MCF 10A (cell line): ENCODE measurements at regions not wholly inside any gene's neighbourhood (a gene's known extent, or its start where the extent isn't known, plus 50 kb on each side); places are given as distances from the start of the nearest gene placed in this dataset.

Experiments used
- BruUV-seq: library from RNA; stranded (reverse); fragments of 400-500 nt; replicated peaks from 2 replicates; lab custom pipeline; 2021; lab: Mats Ljungman, UMichigan
- CTCF ChIA-PET: fragments of 300-600 bp; sonication (Branson Sonifier 250); formaldehyde crosslinking; extraction: SDS; loops from one replicate; lab custom pipeline; 2021; ENCODE audit warnings: antibody characterized with exemption, inconsistent platforms; lab: Yijun Ruan, JAX
- POLR2A ChIA-PET: fragments of 300-600, 350-650 bp; sonication (Branson Sonifier 250); formaldehyde crosslinking; extraction: SDS; loops from one replicate; lab custom pipeline; 2020; ENCODE audit warnings: antibody characterized with exemption, inconsistent platforms; lab: Yijun Ruan, JAX
- DNase-seq: peaks from one replicate; pipeline ENCODE4 v3.0.0-alpha.2; 2018; ENCODE audit not compliant: unreplicated experiment
- H3K27ac Mint-ChIP-seq: one replicate; pipeline ENCODE4 v1.8.0; 2022; ENCODE audit warnings: mild to moderate bottlenecking, low read depth, mixed read lengths; ENCODE audit not compliant: unreplicated experiment
- H3K27me3 Mint-ChIP-seq: one replicate; pipeline ENCODE4 v1.8.0; 2022; ENCODE audit warnings: mixed read lengths; ENCODE audit not compliant: insufficient read depth, unreplicated experiment
- H3K36me3 Mint-ChIP-seq: one replicate; pipeline ENCODE4 v1.8.0; 2022; ENCODE audit warnings: mild to moderate bottlenecking, moderate library complexity, mixed read lengths; ENCODE audit not compliant: insufficient read depth, unreplicated experiment
- H3K4me1 Mint-ChIP-seq: one replicate; pipeline ENCODE4 v1.8.0; 2022; ENCODE audit warnings: mixed read lengths; ENCODE audit not compliant: insufficient read depth, unreplicated experiment
- H3K4me3 Mint-ChIP-seq: one replicate; pipeline ENCODE4 v1.8.0; 2022; ENCODE audit warnings: mild to moderate bottlenecking, moderate library complexity, mixed read lengths; ENCODE audit not compliant: unreplicated experiment
- H3K9me3 Mint-ChIP-seq: one replicate; pipeline ENCODE4 v1.8.0; 2022; ENCODE audit warnings: mixed read lengths; ENCODE audit not compliant: unreplicated experiment
- CTCF ChIP-seq: fragments of 200-600 bp; IDR thresholded peaks from one replicate; pipeline ENCODE4 v1.8.0; 2022; ENCODE audit warnings: antibody characterized with exemption, mild to moderate bottlenecking; ENCODE audit not compliant: unreplicated experiment
- intact Hi-C: fragments of 100-400 bp; cut with micrococcal nuclease; formaldehyde crosslinking; loops from 2 replicates; pipeline ENCODE4 v1.14.1; 2022

DNA sequence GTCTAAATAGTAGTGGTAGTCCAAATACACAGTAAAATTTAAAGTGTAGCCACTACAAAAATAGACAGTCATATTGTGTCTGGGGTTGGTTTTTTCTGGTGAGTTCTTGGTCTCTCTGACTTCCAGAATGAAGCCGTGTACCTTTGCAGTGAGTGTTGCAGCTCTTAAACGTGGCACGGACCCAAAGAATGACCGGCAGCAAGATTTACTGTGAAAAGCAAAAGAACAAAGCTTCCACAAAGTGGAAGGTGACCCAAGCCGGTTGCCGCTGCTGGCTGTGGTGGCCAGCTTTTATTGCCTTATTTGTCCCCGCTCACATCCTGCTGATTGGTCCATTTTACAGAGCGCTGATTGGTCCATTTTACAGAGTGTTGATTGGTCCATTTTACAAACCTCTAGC lies 188.7 kb downstream of the ZNF608 start:
- no peak for DNase-seq
- H3K4me3 Mint-ChIP-seq: no peak overlapping the region
- CTCF ChIA-PET: interaction anchor here (0.6 kb wide), 1 partner anchor 641 kb away, joined by 3 read pairs; no protein-coding TSS in a partner anchor
- intact Hi-C loops: no loop called here
- BruUV-seq: no TSS peak
- peaks cover 12% of the 10 kb centered on the region for H3K9me3 Mint-ChIP-seq
- no peak for TF ChIP-seq CTCF
- H3K4me1 Mint-ChIP-seq: no peaks in the 10 kb centered on the region
- no peaks in the 10 kb centered on the region for H3K36me3 Mint-ChIP-seq
- H3K27me3 Mint-ChIP-seq: no peaks in the 10 kb centered on the region
- no peak overlapping the region for H3K27ac Mint-ChIP-seq
- POLR2A ChIA-PET: no interaction called here

DNA sequence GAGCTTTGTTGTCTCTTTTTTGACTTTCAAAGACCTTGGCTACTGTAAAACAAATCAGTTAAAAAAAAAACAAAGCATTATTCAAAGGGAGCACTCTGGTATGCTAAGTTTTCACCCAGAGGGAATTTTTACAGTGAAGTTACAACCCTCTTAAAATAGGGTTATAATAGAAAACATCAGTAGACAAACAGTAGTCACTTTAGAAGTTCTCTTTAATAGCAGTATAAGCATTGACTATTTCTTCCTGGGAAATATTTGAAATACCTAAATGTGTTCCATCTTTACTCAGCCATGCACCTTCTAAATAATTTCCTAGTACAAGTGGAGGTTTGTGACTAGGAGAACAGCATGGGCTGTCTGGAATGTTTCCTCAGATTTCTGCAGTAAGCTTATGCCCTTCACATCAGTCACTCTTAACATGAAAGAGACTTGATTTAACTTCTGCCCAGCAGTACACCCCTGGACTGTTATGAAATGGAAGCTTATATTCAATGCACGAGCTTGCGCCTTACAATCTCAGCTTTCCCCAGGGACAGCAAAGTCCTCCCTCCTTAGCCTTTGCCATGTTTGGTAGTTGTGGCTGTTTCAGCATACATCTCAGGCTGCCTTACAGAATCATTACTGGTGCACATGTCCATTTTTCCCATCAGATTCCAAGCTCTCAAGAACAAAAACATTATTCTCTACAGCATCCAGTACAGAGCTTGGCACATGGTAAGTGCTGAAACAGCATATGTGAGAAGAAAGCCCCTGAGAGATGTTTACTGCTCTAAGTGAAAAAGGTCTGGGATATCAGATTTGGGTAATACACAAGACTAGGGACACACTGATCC lies 191.5 kb downstream of the ZNF608 start:
- Mint-ChIP-seq H3K9me3 (peaks cover 12% of the 10 kb centered on the region), H3K4me1 (no peaks in the 10 kb centered on the region), H3K36me3 (no peaks in the 10 kb centered on the region), H3K4me3 (no peak overlapping the region), H3K27ac (no peak overlapping the region), H3K27me3 (no peaks in the 10 kb centered on the region)
- CTCF ChIA-PET: interaction anchor here (0.7 kb wide), 1 partner anchor 156 kb away, joined by 3 read pairs; no protein-coding TSS in a partner anchor
- no peak for TF ChIP-seq CTCF
- no peak for DNase-seq
- no TSS peak for BruUV-seq
- POLR2A ChIA-PET: interaction anchor here (0.6 kb wide), 1 partner anchor 449 kb away, joined by 4 read pairs; no protein-coding TSS in a partner anchor
- intact Hi-C loops: no loop called here

DNA sequence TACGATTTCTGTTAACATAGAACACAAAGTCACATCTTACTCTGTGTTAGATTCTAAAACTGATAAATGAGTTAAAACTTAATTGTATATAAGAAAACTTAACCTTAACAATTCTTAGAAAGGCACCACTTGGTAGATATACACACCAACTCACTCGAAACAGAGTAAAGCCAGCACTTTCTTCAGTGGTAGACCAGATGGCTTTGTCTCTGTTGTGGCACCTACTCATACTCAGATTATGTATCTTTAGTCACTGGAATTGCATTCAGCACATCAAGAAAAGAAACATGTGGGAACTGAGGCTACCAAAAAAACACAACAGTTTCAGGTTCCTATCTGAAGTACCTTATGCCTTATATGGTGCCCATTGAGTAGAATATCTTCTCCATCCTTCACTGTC lies 192.5 kb downstream of the ZNF608 start:
- H3K4me3 Mint-ChIP-seq: no peak overlapping the region
- CTCF ChIA-PET: interaction anchor here (0.6 kb wide), 1 partner anchor 48 kb away, joined by 4 read pairs; no protein-coding TSS in a partner anchor

More for the DNA sequence above, 192.5 kb downstream of the ZNF608 start:
- Mint-ChIP-seq H3K27ac (no peak overlapping the region), H3K9me3 (peaks cover 12% of the 10 kb centered on the region), H3K36me3 (no peaks in the 10 kb centered on the region), H3K4me1 (no peaks in the 10 kb centered on the region), H3K27me3 (no peaks in the 10 kb centered on the region)
- no peak for TF ChIP-seq CTCF
- POLR2A ChIA-PET: interaction anchor here (0.6 kb wide), 1 partner anchor 237 kb away, joined by 3 read pairs; no protein-coding TSS in a partner anchor
- intact Hi-C loops: no loop called here
- no peak for DNase-seq
- no TSS peak for BruUV-seq
